GM19193 (cell line): ENCODE measurements at regions not wholly inside any gene's neighbourhood (a gene's known extent, or its start where the extent isn't known, plus 50 kb on each side); places are given as distances from the start of the nearest gene placed in this dataset.

ENCODE experiments used
- POLR2A ChIP-seq: IDR thresholded peaks from 4 replicates; pipeline ENCODE4 v1.6.1; 2011; ENCODE audit not compliant: insufficient read depth, insufficient read length; ENCODE audit errors: extremely low read depth

DNA sequence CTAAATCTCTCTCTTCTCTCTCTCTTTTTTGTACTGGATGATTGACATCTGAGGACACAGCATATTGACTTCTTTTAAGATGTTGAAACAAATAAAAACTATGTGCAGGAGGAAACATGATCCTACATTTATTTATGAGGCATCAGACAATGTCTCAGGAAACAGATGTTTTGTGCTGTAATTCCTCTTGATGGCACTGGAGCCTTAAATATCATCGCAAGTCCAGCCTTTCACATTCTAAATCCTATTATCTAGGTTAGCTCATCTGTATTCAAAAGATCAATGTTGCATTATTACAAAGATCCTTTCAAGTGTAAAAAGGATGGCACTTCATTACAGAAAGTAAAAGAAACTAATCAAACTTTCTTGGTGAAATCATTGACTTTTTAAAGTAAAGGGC is 63.9 kb downstream of the MAT2B start:
- TF ChIP-seq POLR2A: no peak

DNA sequence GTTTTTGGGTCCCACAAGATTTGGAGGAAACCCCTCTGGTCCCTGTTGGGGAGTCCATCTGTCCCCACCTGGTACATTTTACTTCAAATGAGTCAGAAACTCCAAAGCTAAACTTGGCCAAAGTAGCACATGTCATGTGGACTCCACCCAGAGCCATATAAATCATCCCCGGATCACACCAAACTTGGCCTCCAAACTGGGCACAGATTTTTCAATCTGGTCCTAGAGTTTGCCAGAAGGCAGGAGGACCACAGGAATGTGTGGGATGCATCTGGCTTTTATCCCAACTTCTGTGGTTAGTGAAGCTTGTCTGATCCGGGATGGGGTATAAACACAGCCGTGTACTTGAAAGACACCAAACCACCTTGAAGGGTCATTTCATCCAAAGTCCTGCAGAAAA is 66.3 kb downstream of the MAT2B start:
- no peak for TF ChIP-seq POLR2A

DNA sequence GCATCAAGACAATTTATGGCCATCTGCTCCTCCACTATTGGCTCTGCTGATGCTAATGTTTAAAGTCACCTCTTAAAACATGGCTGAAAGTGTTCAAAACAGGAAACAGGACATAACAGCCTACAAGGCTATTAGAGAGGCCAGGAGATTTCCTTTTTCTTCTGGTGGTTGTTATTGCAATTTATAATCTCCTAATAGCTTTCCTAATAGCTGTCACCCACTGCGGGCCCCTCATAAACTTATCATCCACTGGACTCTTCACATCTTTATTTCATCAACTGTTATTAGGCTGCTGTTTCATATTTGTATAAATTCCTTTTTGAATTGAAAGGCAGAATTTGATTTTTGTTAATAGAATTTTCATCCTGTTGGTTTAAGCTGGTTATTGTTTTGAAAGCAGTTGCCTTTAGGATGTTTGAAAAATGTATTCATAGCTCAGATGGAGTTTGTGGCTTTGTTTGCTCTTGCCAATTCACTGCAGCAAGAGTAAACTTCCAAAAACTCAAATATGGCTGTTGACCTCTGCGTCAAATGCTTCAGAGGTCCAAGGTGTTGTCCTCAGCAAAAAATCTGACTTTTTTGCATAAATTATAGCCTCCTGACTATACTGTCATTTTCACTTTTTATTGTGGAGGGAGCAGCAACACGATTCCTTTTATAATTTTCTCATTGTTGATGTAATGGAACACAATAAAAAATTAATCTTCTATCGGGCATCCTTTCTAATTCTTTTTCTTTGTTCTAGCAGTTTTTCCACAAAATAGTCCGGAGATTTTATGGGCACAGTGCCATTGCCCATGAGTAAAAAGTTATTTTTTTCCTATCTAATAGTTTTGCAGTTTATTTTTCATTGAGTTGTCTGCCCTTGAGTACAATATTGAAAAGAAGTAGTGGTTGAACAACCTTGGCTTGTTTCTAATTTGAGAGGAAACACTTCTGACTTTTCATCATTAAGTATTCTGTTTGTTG is 69.3 kb downstream of the MAT2B start:
- TF ChIP-seq POLR2A: no peak

DNA sequence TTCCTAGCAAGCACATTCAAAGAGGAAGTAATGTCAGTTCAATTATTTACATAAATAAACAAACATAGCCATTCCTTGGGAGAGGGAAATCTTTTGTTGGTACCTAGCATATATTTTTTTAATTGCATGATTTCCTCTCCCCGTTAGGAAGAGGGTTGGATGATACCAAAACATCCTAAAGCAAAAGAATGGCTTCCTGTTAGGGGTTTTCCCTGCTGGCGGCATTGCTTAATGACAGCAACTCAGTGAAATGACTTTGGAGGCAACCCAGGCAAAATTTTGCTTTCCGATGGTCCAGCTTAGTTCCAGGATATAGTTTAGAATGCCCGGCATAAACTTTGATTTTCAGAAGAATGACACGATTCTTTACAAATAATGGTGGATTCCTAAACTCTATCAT is 73.2 kb downstream of the MAT2B start:
- TF ChIP-seq POLR2A: no peak

DNA sequence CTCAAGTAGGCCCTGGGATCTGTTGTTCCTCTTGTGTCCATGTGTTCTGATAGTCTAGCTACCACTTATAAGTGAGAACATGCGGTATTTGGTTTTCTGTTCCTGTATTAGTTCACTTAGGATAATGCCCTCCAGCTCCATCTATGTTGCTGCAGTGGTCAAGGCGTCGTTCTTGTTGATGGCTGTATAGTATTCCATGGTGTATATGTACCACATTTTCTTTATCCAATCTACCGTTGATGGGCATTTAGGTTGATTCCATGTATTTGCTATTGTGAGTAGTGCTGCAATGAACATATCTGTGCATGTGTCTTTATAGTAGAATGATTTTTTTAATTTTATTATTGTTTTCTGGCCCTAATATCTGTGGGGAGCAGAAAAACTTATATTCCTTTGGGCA is 74.3 kb downstream of the MAT2B start:
- TF ChIP-seq POLR2A: no peak

DNA sequence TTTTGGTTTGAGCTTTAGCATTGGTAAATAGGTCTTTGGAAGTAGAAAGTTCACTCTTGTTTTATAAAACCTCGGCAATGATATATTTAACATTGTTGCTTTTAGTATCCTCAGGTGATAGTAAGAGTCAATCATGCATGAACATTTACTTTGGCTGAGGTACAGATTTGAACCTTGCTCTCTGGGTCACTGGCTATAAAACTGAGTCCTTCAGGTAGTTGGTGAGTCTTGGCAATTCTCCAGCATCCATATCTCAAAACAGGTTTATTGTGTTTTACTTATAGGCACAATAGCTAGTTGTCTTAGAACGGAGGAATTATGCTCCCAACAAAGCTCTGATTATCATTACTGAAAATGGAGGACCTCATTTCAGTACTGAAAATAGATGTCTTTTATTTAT is 75.1 kb downstream of the MAT2B start:
- TF ChIP-seq POLR2A: no peak

DNA sequence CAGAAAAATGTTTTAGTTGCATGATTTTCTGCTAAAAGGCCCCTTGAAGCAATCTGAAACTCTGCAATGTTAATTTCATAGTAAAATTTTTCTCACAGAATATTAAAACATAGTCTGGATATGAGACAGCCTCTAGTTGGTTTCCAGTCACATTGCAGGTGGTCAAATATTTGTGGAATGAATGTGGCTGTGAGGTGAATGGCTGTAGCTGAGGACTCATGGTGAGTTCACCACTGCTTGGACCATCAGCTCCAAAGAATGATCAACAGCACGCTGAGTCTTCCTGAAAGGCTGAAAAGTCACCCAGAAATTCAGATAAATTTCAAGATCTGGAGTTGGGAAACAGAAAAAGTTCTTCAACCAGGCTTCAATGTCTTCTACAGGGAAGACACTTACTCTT is 79.8 kb downstream of the MAT2B start:
- no peak for TF ChIP-seq POLR2A

DNA sequence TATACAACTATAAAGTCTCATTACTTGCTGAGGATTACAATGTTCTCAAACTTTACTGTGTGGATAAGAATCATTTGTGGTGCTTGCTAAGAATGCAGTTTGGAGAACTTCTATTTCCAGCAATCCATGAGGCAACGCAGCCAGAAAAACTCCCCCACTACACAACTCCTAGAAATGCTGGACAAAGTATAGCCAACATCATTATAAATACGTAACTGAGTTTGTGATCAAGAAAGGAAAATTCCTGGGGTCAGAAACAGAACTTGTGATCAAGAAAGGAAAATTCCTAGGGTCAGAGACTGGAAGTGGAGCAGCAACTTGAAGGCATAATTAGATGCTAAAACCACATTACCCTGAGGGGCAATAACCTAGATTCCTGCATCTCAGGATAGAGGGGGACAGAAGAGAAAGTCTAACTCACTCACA is 81.1 kb downstream of the MAT2B start:
- no peak for TF ChIP-seq POLR2A

DNA sequence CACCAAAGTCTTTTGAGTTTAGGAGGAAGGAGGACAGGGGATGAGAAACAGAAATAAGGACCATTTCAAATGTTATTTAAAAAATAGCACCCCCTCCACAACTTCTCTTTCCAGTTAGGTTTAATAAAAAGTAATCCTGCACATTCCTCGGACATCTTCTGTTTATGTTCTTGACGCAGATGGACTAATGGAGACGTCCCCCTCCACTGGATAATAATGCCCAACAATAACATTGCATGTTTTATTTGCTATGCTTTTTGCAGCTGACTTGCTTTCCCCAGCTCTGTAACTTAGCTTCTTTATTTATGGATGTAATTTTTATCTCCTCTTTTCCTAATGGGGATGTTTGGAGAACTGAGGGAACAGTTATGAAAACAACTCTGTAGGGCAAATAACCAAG is 89.5 kb downstream of the MAT2B start:
- no peak for TF ChIP-seq POLR2A

DNA sequence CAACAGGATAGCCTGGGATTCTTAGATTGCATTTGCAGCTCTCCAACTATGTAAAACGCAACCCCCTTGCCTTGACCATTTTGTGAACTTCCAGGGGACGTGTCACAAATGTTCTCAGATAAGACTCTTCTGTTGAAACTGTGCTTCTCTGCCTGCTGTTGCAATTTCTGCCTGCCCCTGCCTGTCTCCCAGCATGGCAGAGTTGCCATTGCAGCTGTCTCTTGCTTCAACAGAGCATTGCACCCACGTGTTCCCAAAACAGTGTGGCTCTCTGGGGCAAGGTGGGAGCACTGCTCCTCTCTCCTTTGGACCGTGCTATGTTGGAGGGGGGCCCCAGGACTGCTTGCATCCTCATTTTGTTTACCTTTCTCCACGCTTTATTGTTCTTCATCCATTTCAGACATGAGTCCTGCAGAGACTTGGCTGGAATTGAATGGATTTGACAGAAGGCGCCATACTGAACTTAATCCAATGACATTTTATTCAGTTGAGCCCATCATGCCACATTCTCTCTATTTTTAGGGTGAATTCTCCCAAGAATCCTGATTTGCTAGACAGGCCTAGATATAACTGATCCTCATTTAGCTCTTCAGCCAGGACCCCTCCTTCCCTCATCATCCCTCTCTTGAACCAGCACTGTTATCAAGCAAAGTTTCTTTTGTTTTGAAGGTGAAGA is 90.7 kb downstream of the MAT2B start:
- TF ChIP-seq POLR2A: no peak

DNA sequence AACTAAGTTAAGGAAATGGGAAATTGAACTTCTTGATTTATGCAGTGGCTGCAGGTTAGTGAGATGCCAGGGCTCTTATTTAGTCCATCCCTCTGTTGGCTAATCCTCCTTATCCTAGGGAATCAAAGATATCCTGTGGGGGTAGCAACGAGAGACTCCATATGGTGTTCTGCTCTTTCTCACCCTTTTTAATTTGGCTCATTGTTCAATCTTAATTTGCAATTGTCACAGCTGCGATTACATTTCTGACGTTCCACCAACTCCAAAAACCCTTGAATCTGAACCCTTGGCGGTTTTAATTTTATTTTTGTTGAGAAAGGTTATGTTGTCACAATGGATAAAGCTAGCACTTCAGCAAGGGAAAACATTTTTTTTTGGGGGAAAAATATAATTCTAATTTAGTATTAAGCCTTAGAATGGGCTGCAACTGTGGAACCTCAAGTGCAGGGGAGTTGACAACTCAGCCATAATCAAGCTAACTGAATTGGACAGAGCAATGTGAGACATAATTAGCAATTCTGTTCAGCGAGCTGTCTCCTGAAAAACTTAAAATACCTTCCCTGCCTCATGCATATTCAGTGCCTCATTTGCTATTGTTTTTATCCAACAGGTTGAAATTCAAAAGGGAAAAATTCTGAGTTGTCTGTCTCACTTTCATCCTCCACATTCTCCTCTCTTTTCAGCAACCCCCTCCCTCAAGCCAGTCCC is 91.3 kb downstream of the MAT2B start:
- no peak for TF ChIP-seq POLR2A

DNA sequence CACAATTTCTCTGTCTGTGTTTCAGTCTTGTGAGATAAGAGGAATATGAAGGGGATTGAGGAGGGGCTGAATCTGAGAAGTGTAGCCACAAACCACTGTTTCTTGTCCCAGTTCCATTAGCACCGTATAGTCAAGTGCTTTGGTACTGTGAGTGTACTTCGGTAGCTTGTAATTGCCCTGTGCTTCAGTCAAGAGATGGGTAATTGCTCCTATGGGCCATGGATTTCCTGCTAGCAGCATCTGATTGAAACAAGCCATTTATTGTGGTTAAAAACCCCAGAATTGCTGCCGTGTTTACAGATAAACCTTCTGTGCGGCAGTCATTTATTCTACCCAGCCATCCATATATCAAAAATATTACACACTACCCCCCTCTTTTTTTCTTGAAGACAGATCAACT is 98.6 kb downstream of the MAT2B start:
- no peak for TF ChIP-seq POLR2A

DNA sequence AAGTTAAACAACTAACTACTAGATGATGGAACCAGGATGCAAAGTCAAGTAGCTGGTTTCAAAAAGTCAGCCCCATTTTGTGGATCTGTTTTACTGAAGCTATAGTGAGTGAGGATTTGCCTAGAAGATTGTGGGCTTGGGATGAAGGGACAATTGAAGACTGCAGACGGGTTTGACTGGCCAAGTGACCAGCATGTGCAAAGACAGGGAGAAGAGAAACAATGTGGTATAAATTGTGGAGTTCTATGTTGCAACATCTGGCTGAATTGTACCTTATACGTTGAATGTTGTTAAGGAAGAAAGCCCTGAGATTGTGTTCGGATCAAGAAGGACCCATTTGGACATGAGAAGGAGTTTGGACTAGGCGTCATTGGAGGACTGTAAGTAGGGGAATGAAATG is 101.8 kb downstream of the MAT2B start:
- no peak for TF ChIP-seq POLR2A

DNA sequence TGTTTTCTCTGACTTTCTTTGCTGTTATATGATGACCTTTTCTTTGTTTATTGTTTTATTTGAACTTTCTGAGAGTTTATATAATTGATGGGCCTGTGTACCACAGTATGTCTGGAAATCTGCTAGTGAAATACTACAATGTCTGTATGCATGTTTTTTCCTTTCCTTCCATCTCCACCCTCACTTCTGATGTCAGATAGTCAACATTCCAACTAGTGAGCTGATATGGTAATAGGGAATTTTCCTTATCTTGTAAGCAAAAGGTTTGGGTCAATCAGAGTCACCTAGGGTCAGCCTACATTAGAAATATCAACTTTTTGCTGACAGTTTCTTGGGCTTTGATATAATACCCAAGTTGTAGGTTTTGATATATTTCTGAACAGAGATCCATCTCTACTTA is 103.2 kb downstream of the MAT2B start:
- TF ChIP-seq POLR2A: no peak

DNA sequence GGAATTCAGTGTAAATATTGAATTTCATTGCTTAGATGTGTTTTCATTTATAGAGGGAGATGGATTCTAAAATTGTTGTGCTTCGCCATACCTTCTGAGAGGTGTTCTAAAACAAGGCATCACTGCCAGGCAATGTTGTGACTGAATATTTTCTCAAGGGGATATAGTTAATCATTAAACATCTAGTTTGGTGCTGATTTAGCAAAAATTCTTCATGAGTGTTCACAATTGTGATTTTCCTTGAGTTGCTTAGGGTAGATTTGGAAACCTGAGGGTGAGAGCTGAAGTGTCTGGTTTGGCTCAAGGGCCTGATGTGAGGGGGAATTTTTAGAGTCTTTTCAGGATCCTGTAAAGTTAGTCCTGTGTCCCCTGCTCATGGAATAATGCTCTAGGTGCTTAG is 104.5 kb downstream of the MAT2B start:
- TF ChIP-seq POLR2A: no peak

DNA sequence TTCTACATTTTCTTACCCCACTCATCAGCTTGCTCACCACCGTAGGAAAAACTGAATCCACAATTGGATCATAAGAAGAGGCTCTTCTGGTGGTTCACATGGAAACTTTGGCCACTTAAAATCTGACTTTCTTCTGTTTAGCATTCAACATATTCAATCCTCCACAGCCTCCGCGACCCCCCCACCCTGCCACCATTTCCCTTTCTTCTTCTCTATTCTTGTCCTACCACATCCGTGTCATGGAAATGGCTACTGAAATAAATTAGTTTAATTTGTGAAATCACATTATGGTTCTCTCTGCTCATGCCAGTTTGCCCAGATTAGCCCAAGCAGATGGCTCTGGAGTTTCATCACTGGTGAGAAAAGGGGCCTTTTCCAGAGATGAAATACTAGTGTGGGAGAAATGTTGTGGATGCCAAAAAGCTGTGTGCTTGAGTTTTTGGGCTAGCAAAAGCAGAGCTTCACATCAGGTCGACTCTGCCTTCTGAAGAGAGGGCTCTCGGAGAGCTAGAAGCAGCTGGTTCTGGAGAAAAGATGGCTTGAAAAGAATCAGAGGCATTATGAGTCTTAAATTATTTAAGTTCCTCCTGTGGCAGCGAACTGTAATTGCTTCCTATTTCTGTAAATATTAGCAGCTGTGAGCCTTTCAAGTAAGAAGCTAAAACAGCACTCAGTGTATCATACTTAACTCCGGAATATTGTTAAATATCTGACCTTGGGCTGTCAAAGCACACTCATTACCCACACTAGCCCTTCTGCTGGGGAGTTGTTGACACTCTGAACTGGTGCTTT is 107.1 kb downstream of the MAT2B start:
- TF ChIP-seq POLR2A: no peak

DNA sequence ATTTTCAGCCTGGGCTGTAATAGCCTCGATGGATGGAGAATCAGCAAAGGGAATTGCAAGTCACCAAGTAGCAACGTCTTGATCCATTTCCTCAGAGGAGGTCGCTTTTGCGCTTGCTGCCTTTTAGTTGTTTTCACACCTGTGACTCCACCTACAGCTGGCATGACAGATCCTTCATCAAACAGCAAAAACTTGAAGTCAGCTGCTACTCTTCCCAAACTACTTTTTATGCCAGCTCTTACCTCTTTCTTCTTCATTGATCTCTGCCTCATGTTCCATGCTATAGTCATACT is 107.7 kb downstream of the MAT2B start:
- TF ChIP-seq POLR2A: no peak
